Psoas muscle (tissue), 7 donors: ENCODE measurements at regions not wholly inside any gene's neighbourhood (a gene's known extent, or its start where the extent isn't known, plus 50 kb on each side); places are given as distances from the start of the nearest gene placed in this dataset.

Experiments used
- ATAC-seq, 4 donors: fragments of 200-7000 bp; cut with Tn5 transposase; one replicate each; pipeline ENCODE4 v1.9.1; 2020; ENCODE audit warnings: moderate library complexity in 3 of 4, mild to moderate bottlenecking in 2 of 4
- DNase-seq, 2 donors: peaks; one replicate each; pipeline ENCODE4 v3.0.0-alpha.2; 2020
- H3K27ac ChIP-seq: fragments of 200-600 bp; one replicate; pipeline ENCODE4 v1.8.0; 2022
- H3K27me3 ChIP-seq, 3 donors: fragments of 200-600 bp in 1 of 3; one replicate each; pipeline versions ENCODE4 v1.6.1 to v1.8.0; 2013 to 2022; ENCODE audit warnings: low read length in 2 of 3, mild to moderate bottlenecking in 2 of 3, moderate library complexity in 1 of 3; ENCODE audit not compliant: insufficient read depth in 3 of 3
- H3K36me3 ChIP-seq, 2 donors: fragments of 200-600 bp in 1 of 2; one replicate each; pipeline versions ENCODE4 v1.6.1 to v1.8.0; 2013 to 2022; ENCODE audit warnings: low read depth in 1 of 2, mild to moderate bottlenecking in 1 of 2, moderate library complexity in 1 of 2; ENCODE audit not compliant: insufficient read depth in 1 of 2
- H3K4me1 ChIP-seq: fragments of 200-600 bp; one replicate; pipeline ENCODE4 v1.8.0; 2022
- H3K4me3 ChIP-seq: fragments of 200-600 bp; one replicate; pipeline ENCODE4 v1.8.0; 2022; ENCODE audit warnings: mild to moderate bottlenecking
- H3K9me3 ChIP-seq: fragments of 200-600 bp; one replicate; pipeline ENCODE4 v1.8.0; 2022
- WGBS, 3 donors: extraction: QIAGEN DNeasy Blood & Tissue Kit; methylation state at CpG; one replicate each; pipeline versions ENCODE4 v1.1.6 to v1.1.7; 2013; 5-methylcytosine and 5-hydroxymethylcytosine counted together
- intact Hi-C, 2 donors: fragments of 100-400 bp; cut with DNase I; formaldehyde crosslinking; loops; one replicate each; pipeline versions ENCODE4 v1.11.0 to v1.14.2; 2022
- TF ChIP-seq, protein P1 (sequence below): fragments of 200-600 bp; IDR thresholded peaks from one replicate; pipeline ENCODE4 v1.8.0; 2022; ENCODE audit warnings: antibody characterized with exemption
- donor health status: healthy with polysubstance abuse.
- donor health status: DM: no; HTN: no; CAD: no; lungs with moderate emphysema.
- donor health status: Bipolar disorder and iron deficiency.
- donor health status: healthy.
- donor health status: DM: yes; HTN: yes; CAD: no.
- donor health status: DM: no; HTN: no; CAD: no.
- donor health status: DM: yes; HTN: yes; CAD: no.

DNA sequence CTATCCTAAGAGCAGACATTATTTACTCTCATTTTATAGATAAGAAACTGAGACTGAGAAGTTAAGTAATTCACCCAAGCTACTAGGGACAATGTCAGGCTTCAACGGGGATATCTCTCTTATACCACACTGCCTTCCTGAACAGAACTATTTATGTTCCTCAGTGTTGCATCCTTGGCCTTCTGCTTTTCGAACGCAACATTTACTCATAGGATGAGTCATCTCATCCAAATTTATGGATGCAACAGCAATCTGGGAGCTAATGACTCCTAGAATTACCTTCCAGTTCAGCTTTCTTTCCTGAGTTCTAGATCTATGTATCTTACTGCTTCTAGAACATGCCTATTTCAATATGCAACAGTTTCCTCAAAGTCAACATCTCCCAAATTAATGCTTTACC lies 103.6 kb upstream of the PAM start:
- H3K36me3 ChIP-seq, result no peaks in the 10 kb centered on the region
- TF ChIP-seq, protein P1, sequence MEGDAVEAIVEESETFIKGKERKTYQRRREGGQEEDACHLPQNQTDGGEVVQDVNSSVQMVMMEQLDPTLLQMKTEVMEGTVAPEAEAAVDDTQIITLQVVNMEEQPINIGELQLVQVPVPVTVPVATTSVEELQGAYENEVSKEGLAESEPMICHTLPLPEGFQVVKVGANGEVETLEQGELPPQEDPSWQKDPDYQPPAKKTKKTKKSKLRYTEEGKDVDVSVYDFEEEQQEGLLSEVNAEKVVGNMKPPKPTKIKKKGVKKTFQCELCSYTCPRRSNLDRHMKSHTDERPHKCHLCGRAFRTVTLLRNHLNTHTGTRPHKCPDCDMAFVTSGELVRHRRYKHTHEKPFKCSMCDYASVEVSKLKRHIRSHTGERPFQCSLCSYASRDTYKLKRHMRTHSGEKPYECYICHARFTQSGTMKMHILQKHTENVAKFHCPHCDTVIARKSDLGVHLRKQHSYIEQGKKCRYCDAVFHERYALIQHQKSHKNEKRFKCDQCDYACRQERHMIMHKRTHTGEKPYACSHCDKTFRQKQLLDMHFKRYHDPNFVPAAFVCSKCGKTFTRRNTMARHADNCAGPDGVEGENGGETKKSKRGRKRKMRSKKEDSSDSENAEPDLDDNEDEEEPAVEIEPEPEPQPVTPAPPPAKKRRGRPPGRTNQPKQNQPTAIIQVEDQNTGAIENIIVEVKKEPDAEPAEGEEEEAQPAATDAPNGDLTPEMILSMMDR, result no peak
- ATAC-seq, result no peak

DNA sequence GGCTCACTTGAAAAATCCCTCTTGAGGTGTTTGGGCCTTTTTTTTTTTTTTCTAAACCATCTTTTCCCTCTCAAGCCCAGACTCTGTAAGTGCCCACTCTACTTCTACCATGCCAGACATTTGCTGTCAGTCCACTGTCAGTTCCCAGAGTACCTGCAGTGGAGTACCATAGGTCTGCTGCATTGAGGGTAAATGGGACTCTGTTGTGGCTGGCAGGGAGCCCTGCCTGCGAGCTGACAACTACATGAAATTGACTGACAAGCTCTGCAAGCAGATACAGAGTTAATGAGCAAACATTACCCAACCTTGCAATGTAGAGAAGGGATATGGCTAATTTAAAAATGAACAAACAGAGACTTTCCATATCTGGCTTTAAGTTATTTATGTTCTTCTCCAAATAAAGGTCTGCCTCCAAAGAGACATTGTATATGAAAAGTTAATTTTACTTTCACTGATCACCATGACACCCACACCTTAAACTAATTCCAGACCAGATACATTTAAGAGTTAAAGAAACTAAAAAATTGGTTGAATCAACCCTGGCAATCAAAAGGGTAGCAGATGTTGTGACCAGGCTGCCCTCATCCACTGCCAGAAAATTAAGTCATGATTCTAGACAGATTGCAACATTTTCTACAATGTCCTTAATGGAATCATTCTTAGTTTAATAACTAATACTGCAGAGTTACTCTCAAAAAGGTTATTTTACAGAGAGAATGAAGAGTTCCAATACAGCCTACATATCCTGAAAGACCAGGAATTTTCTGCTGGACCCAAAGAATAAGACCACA lies 100.4 kb upstream of the PAM start:
- intact Hi-C loops, result no loop called here
- Histone ChIP-seq H3K27ac (no peak overlapping the region), H3K4me1 (no peaks in the 10 kb centered on the region), H3K4me3 (no peak overlapping the region), H3K9me3 (no peaks in the 10 kb centered on the region), H3K27me3 (no peaks in the 10 kb centered on the region), H3K36me3 (no peaks in the 10 kb centered on the region)
- DNase-seq, result no peak
- no peak for ATAC-seq
- TF ChIP-seq, protein P1, result no peak
- whole genome bisulfite sequencing, 3 donors, result 36 to 54% (median 48%) methylated on average over 1 of the region's 1 CpG

More for the DNA sequence above, 103.6 kb upstream of the PAM start:
- H3K27ac ChIP-seq, result no peak overlapping the region
- DNase-seq, result no peak
- H3K4me1 ChIP-seq, result no peaks in the 10 kb centered on the region
- WGBS, 3 donors, result 85 to 91% (median 86%) methylated on average over 3 of the region's 3 CpGs
- no peaks in the 10 kb centered on the region for H3K9me3 ChIP-seq
- intact Hi-C loops, result no loop called here
- H3K27me3 ChIP-seq, result no peaks in the 10 kb centered on the region
- no peak overlapping the region for H3K4me3 ChIP-seq

DNA sequence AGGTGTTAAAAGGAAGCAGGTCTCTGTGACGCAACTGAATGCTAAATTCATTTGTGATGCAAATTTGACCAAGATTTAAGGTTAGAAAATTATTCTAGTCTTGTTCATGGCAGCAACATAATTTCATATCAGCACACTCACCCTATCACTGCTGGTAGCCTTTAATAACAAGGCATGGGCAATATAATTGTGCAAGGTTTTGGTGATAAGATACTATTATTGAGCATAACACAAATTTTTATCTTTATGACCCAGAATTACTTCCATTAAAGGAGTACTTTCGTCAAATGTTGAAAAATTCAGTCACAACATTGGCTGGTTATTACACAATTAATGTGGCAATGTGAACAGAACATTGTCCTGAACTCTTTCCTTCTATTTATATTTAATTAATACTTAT lies 96.0 kb upstream of the PAM start:
- DNase-seq, result no peak
- H3K4me3 ChIP-seq, result no peak overlapping the region
- H3K4me1 ChIP-seq, result no peaks in the 10 kb centered on the region
- H3K36me3 ChIP-seq, result no peaks in the 10 kb centered on the region
- H3K9me3 ChIP-seq, result no peaks in the 10 kb centered on the region
- TF ChIP-seq, protein P1, result no peak
- no peak for ATAC-seq
- WGBS, 3 donors, result 49 to 65% (median 63%) methylated on average over 2 of the region's 2 CpGs
- H3K27me3 ChIP-seq, result no peaks in the 10 kb centered on the region
- intact Hi-C loops, result no loop called here
- no peak overlapping the region for H3K27ac ChIP-seq

DNA sequence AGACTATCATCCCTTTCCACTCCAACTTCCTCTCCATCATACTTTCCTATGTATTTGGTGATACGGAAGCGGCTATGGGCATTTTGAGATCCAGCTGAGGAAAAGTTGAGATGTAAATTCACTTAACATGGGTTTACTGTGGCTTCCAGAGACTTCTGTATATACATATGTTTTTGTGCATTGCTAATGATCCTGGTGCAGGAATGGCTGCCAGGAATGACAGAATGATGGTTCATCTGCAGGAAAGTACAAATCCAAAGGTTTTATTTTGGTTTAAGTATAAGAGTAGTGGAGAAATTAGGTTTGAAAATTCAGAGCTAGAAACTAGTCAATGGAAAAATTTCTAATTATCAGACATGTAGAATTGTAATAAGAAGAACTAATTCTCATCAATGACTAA lies 95.0 kb upstream of the PAM start:
- Histone ChIP-seq H3K4me1 (no peaks in the 10 kb centered on the region), H3K36me3 (no peaks in the 10 kb centered on the region), H3K27ac (no peak overlapping the region), H3K9me3 (no peaks in the 10 kb centered on the region), H3K27me3 (no peaks in the 10 kb centered on the region), H3K4me3 (no peak overlapping the region)
- intact Hi-C loops, result no loop called here
- ATAC-seq (no peak), DNase-seq (no peak)
- TF ChIP-seq, protein P1, result no peak
- 91 to 99% (median 97%) methylated on average over 2 of the region's 2 CpGs for whole genome bisulfite sequencing, 3 donors
